CD14-positive monocyte (primary cell): ENCODE measurements at regions not wholly inside any gene's neighbourhood (a gene's known extent, or its start where the extent isn't known, plus 50 kb on each side); places are given as distances from the start of the nearest gene placed in this dataset.

ENCODE experiments used
- DNase-seq, 3 donors: peaks; one replicate each; pipeline ENCODE4 v3.0.0-alpha.2; 2011 to 2022
- H2AFZ ChIP-seq: 2 replicates; pipeline ENCODE4 v1.6.0; 2012; ENCODE audit warnings: mild to moderate bottlenecking, low read depth, low read length, inconsistent platforms; ENCODE audit not compliant: insufficient read depth, poor library complexity, severe bottlenecking
- H3K27ac ChIP-seq, 2 donors: 1 replicate in 1 of 2; 2 replicates in 1 of 2; pipeline ENCODE4 v1.5.1; 2012 to 2013; ENCODE audit warnings: low read length in 2 of 2, control low read depth in 1 of 2, inconsistent platforms in 1 of 2, low read depth in 1 of 2, mild to moderate bottlenecking in 1 of 2
- H3K27me3 ChIP-seq, 2 donors: one replicate each; pipeline versions ENCODE4 v1.6.0 to v1.6.1; 2011 to 2013; ENCODE audit warnings: low read length in 2 of 2; ENCODE audit not compliant: control insufficient read depth in 2 of 2, insufficient read depth in 2 of 2
- H3K36me3 ChIP-seq, 2 donors: replicated peaks in 1 of 2; 1 replicate in 1 of 2; 2 replicates in 1 of 2; pipeline versions ENCODE4 v1.5.1 to v1.6.1; 2012 to 2013; ENCODE audit warnings: low read length in 2 of 2, control low read depth in 1 of 2, inconsistent platforms in 1 of 2, mild to moderate bottlenecking in 1 of 2; ENCODE audit not compliant: insufficient read depth in 2 of 2, control insufficient read depth in 1 of 2
- H3K4me1 ChIP-seq, 2 donors: 1 replicate in 1 of 2; 2 replicates in 1 of 2; pipeline versions ENCODE4 v1.5.1 to v1.6.1; 2012 to 2013; ENCODE audit warnings: low read length in 2 of 2, control low read depth in 1 of 2, inconsistent platforms in 1 of 2, mild to moderate bottlenecking in 1 of 2, moderate library complexity in 1 of 2; ENCODE audit not compliant: insufficient read depth in 2 of 2, control insufficient read depth in 1 of 2
- H3K4me2 ChIP-seq: replicated peaks from 2 replicates; pipeline ENCODE3; 2012; ENCODE audit warnings: low read length, moderate library complexity, mild to moderate bottlenecking; ENCODE audit not compliant: poor library complexity, severe bottlenecking; ENCODE audit errors: extremely low read depth
- H3K4me3 ChIP-seq, 3 experiments: fragments of 200-600 bp in 1 of 3; sonication (generic) in 1 of 3; replicated peaks in 1 of 3; 1 replicate in 2 of 3; 2 replicates in 1 of 3; pipeline ENCODE4 v1.5.1; 2011 to 2013; ENCODE audit warnings: low read length in 3 of 3, mild to moderate bottlenecking in 3 of 3, control low read depth in 2 of 3, low read depth in 2 of 3, inconsistent platforms in 1 of 3, moderate library complexity in 1 of 3
- H3K79me2 ChIP-seq: 2 replicates; pipeline ENCODE4 v1.6.0; 2012; ENCODE audit warnings: mild to moderate bottlenecking, control low read depth, inconsistent platforms, low read length, moderate library complexity; ENCODE audit not compliant: insufficient read depth
- H3K9ac ChIP-seq: 2 replicates; pipeline ENCODE4 v1.6.0; 2017; ENCODE audit warnings: low read length, mild to moderate bottlenecking; ENCODE audit not compliant: insufficient read depth, poor library complexity, severe bottlenecking
- H3K9me3 ChIP-seq, 2 donors: replicated peaks in 1 of 2; 1 replicate in 1 of 2; 2 replicates in 1 of 2; pipeline versions ENCODE4 v1.5.1 to v1.6.1; 2012 to 2013; ENCODE audit warnings: low read length in 2 of 2, control low read depth in 1 of 2; ENCODE audit not compliant: control insufficient read depth in 1 of 2, insufficient read depth in 1 of 2
- H4K20me1 ChIP-seq: 2 replicates; pipeline ENCODE4 v1.6.0; 2012; ENCODE audit warnings: mild to moderate bottlenecking, low read length, control low read depth, moderate library complexity; ENCODE audit not compliant: insufficient read depth
- H3K27ac Mint-ChIP-seq, 7 donors: one replicate each; pipeline ENCODE4 v1.8.0; 2020; ENCODE audit warnings: mild to moderate bottlenecking in 7 of 7, mixed read lengths in 7 of 7, moderate library complexity in 6 of 7, inconsistent platforms in 2 of 7
- H3K27me3 Mint-ChIP-seq, 3 donors: one replicate each; pipeline ENCODE4 v1.8.0; 2021 to 2022; ENCODE audit warnings: low read depth in 3 of 3, mild to moderate bottlenecking in 3 of 3, mixed read lengths in 3 of 3, moderate library complexity in 3 of 3, inconsistent platforms in 1 of 3
- H3K36me3 Mint-ChIP-seq, 2 donors: one replicate each; pipeline ENCODE4 v1.8.0; 2020; ENCODE audit warnings: mixed read lengths in 2 of 2, inconsistent platforms in 1 of 2, mild to moderate bottlenecking in 1 of 2
- H3K4me1 Mint-ChIP-seq: one replicate; pipeline ENCODE4 v1.8.0; 2020; ENCODE audit warnings: mild to moderate bottlenecking, mixed read lengths
- H3K4me3 Mint-ChIP-seq, 2 donors: one replicate each; pipeline ENCODE4 v1.8.0; 2020; ENCODE audit warnings: mild to moderate bottlenecking in 2 of 2, mixed read lengths in 2 of 2, moderate library complexity in 1 of 2
- H3K9me3 Mint-ChIP-seq, 7 donors: one replicate each; pipeline ENCODE4 v1.8.0; 2020 to 2022; ENCODE audit warnings: mixed read lengths in 7 of 7, mild to moderate bottlenecking in 6 of 7, moderate library complexity in 6 of 7, inconsistent platforms in 2 of 7
- WGBS: methylation state at CpG from one replicate; pipeline ENCODE4 v1.1.5; 2013; ENCODE audit warnings: missing lambda C conversion rate; ENCODE audit not compliant: insufficient coverage; 5-methylcytosine and 5-hydroxymethylcytosine counted together
- intact Hi-C, 2 donors: fragments of 100-400 bp; cut with micrococcal nuclease; formaldehyde crosslinking; loops; one replicate each; pipeline versions ENCODE4 v1.15.0 to v1.15.1; 2023
- TF ChIP-seq, protein P1 (sequence below): fragments of 200-600 bp; IDR thresholded peaks from one replicate; pipeline ENCODE4 v1.8.0; 2022; ENCODE audit warnings: antibody characterized with exemption, mild to moderate bottlenecking

DNA sequence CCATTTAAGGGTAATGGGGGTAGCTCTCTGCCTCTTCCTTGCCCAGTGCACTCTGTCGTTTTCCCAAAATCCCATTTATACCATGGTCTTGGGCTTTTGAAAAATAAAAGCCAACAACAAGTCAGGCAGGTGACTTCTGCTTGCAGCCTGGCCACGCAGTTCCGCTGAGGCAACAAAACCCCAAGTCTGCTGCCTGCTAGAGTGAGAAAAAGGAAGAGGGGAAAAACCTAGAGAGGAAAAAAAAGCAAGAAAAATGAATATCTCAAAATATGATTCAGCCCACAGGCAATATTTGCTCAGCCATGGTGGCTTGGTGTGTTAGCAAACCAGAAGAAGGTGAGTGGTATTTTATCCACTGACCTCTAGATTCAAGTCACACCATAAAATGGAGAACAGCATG lies 148.2 kb upstream of the FSTL4 start:
- Histone ChIP-seq H3K9me3 (no peaks in the 10 kb centered on the region), H3K27ac (no peak overlapping the region), H3K79me2 (no peaks in the 10 kb centered on the region), H3K36me3 (no peaks in the 10 kb centered on the region), H3K4me1 (no peaks in the 10 kb centered on the region), H3K4me2 (no peak overlapping the region), H2AFZ (no peak overlapping the region), H4K20me1 (no peaks in the 10 kb centered on the region), H3K4me3 (no peak overlapping the region), H3K9ac (no peak overlapping the region), H3K27me3 (peaks cover 3 to 5% of the 10 kb centered on the region in 2 donors)
- Mint-ChIP-seq H3K27ac (no peak overlapping the region), H3K4me1 (no peaks in the 10 kb centered on the region), H3K36me3 (no peaks in the 10 kb centered on the region), H3K9me3 (peaks cover 0 to 5% (median 0%) of the 10 kb centered on the region in 7 donors), H3K27me3 (peaks cover 4 to 11% (median 7%) of the 10 kb centered on the region in 3 donors), H3K4me3 (no peak overlapping the region)
- no CpG with 5 or more reads among the region's 3 CpGs for WGBS
- intact Hi-C loops, result no loop called here
- TF ChIP-seq, protein P1, sequence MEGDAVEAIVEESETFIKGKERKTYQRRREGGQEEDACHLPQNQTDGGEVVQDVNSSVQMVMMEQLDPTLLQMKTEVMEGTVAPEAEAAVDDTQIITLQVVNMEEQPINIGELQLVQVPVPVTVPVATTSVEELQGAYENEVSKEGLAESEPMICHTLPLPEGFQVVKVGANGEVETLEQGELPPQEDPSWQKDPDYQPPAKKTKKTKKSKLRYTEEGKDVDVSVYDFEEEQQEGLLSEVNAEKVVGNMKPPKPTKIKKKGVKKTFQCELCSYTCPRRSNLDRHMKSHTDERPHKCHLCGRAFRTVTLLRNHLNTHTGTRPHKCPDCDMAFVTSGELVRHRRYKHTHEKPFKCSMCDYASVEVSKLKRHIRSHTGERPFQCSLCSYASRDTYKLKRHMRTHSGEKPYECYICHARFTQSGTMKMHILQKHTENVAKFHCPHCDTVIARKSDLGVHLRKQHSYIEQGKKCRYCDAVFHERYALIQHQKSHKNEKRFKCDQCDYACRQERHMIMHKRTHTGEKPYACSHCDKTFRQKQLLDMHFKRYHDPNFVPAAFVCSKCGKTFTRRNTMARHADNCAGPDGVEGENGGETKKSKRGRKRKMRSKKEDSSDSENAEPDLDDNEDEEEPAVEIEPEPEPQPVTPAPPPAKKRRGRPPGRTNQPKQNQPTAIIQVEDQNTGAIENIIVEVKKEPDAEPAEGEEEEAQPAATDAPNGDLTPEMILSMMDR, result no peak
- no peak for DNase-seq

DNA sequence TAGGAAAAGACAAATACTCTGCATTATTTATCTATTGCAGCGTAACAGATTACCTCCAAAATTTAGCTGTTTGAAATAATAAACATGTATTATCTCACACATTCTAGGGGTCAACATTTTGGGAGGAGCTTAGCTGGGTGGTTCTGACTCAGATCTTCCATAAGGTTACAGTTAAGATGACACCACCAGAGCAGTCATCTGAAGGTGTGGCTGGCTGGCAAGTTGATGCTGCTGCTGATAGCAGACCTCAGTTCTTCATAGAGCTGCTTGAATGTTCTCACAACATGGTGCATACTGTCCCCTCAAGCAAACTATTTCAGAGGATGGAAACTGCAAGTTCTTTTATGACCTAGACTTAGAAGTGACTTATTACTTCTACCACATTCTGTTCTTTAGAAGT lies 146.3 kb upstream of the FSTL4 start:
- H3K4me3 ChIP-seq, result no peak overlapping the region
- no peaks in the 10 kb centered on the region for H3K36me3 ChIP-seq
- Mint-ChIP-seq H3K4me3 (no peak overlapping the region), H3K4me1 (no peaks in the 10 kb centered on the region), H3K27ac (no peak overlapping the region), H3K36me3 (no peaks in the 10 kb centered on the region), H3K27me3 (peaks cover 7 to 12% (median 11%) of the 10 kb centered on the region in 3 donors), H3K9me3 (peaks cover 0 to 7% (median 0%) of the 10 kb centered on the region in 7 donors)
- H3K27ac ChIP-seq, result no peak overlapping the region
- H3K79me2 ChIP-seq, result no peaks in the 10 kb centered on the region
- no CpG with 5 or more reads among the region's 1 CpG for WGBS
- TF ChIP-seq, protein P1, result no peak
- no peaks in the 10 kb centered on the region for H4K20me1 ChIP-seq
- H3K27me3 ChIP-seq, result peaks cover 3 to 5% of the 10 kb centered on the region in 2 donors
- no peak for DNase-seq
- H3K9me3 ChIP-seq, result no peaks in the 10 kb centered on the region
- no peak overlapping the region for H3K4me2 ChIP-seq
- intact Hi-C loops, result no loop called here
- no peak overlapping the region for H3K9ac ChIP-seq
- H2AFZ ChIP-seq, result no peak overlapping the region
- H3K4me1 ChIP-seq, result no peaks in the 10 kb centered on the region
